HCT116 (cell line): ENCODE measurements at regions not wholly inside any gene's neighbourhood (a gene's known extent, or its start where the extent isn't known, plus 50 kb on each side); places are given as distances from the start of the nearest gene placed in this dataset.

Experiments
- EZH2 ChIP-seq: fragments of 200-600 bp; sonication (generic); IDR thresholded peaks from 2 replicates; pipeline ENCODE4 v1.6.1; 2017; ENCODE audit warnings: antibody characterized with exemption, mixed run types
- FOSL1 ChIP-seq: IDR thresholded peaks from 2 replicates; pipeline ENCODE4 v1.6.1; 2012; ENCODE audit warnings: low read depth
- POLR2A ChIP-seq: IDR thresholded peaks from 2 replicates; pipeline ENCODE4 v1.7.0; 2011; ENCODE audit warnings: borderline replicate concordance; ENCODE audit not compliant: insufficient read depth, insufficient read length; ENCODE audit errors: extremely low read depth
- RAD21 ChIP-seq: IDR thresholded peaks from 2 replicates; pipeline ENCODE4 v1.6.1; 2012; ENCODE audit warnings: low read depth, mild to moderate bottlenecking
- SP1 ChIP-seq: IDR thresholded peaks from 2 replicates; pipeline ENCODE4 v1.6.1; 2012; ENCODE audit warnings: low read depth
- YY1 ChIP-seq: IDR thresholded peaks from 2 replicates; pipeline ENCODE4 v1.6.1; 2011; ENCODE audit warnings: low read length, low read depth, moderate library complexity, mild to moderate bottlenecking; ENCODE audit not compliant: insufficient replicate concordance; ENCODE audit errors: extremely low read depth
- ZFX ChIP-seq: fragments of 450-650 bp; IDR thresholded peaks from 2 replicates; pipeline ENCODE4 v1.6.1; 2017
- TF ChIP-seq, protein P1 (sequence below), 3 experiments: fragments of 200-600 bp in 1 of 3; sonication (generic) in 1 of 3; IDR thresholded peaks in 2 of 3; conservative IDR thresholded peaks in 1 of 3; 2 replicates each; pipeline ENCODE4 v1.5.1; 2012 to 2017; ENCODE audit warnings: low read depth in 2 of 3, low read length in 2 of 3, antibody characterized with exemption in 1 of 3, borderline replicate concordance in 1 of 3, control low read depth in 1 of 3, mild to moderate bottlenecking in 1 of 3, mixed read lengths in 1 of 3, mixed run types in 1 of 3, moderate library complexity in 1 of 3; ENCODE audit not compliant: insufficient read depth in 1 of 3
- TF ChIP-seq, protein P2 (sequence below): IDR thresholded peaks from 2 replicates; pipeline ENCODE4 v1.6.1; 2011; ENCODE audit warnings: mild to moderate bottlenecking, low read length, moderate library complexity; ENCODE audit not compliant: insufficient replicate concordance; ENCODE audit errors: extremely low read depth

- TF ChIP-seq RAD21 = no peak
- no peak for TF ChIP-seq SP1
- TF ChIP-seq, protein P1, sequence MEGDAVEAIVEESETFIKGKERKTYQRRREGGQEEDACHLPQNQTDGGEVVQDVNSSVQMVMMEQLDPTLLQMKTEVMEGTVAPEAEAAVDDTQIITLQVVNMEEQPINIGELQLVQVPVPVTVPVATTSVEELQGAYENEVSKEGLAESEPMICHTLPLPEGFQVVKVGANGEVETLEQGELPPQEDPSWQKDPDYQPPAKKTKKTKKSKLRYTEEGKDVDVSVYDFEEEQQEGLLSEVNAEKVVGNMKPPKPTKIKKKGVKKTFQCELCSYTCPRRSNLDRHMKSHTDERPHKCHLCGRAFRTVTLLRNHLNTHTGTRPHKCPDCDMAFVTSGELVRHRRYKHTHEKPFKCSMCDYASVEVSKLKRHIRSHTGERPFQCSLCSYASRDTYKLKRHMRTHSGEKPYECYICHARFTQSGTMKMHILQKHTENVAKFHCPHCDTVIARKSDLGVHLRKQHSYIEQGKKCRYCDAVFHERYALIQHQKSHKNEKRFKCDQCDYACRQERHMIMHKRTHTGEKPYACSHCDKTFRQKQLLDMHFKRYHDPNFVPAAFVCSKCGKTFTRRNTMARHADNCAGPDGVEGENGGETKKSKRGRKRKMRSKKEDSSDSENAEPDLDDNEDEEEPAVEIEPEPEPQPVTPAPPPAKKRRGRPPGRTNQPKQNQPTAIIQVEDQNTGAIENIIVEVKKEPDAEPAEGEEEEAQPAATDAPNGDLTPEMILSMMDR (IDR thresholded peaks at IDR 0.05 in 2 of 3, conservative IDR thresholded peaks at IDR 0.05 in 1 of 3; ENCODE audit: borderline replicate concordance in 1 of 3, insufficient read depth in 1 of 3, low read depth in 2 of 3, low read length in 2 of 3) = no peak
- no peak for TF ChIP-seq POLR2A
- no peak for TF ChIP-seq YY1
- TF ChIP-seq FOSL1 = no peak
- no peak for TF ChIP-seq ZFX
- TF ChIP-seq, protein P2, sequence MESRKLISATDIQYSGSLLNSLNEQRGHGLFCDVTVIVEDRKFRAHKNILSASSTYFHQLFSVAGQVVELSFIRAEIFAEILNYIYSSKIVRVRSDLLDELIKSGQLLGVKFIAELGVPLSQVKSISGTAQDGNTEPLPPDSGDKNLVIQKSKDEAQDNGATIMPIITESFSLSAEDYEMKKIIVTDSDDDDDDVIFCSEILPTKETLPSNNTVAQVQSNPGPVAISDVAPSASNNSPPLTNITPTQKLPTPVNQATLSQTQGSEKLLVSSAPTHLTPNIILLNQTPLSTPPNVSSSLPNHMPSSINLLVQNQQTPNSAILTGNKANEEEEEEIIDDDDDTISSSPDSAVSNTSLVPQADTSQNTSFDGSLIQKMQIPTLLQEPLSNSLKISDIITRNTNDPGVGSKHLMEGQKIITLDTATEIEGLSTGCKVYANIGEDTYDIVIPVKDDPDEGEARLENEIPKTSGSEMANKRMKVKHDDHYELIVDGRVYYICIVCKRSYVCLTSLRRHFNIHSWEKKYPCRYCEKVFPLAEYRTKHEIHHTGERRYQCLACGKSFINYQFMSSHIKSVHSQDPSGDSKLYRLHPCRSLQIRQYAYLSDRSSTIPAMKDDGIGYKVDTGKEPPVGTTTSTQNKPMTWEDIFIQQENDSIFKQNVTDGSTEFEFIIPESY = no peak
- no peak for TF ChIP-seq EZH2
Measured at GRCh38 chr1:168823988-168824387, 95.0 kb upstream of the DPT start.
